PFSK-1 (cell line): ENCODE measurements at regions not wholly inside any gene's neighbourhood (a gene's known extent, or its start where the extent isn't known, plus 50 kb on each side); places are given as distances from the start of the nearest gene placed in this dataset.

Experiments
- FOXP2 ChIP-seq: optimal IDR thresholded peaks from 2 replicates; pipeline ENCODE3; 2011; ENCODE audit warnings: borderline replicate concordance, control low read depth, inconsistent platforms; ENCODE audit not compliant: insufficient read depth; ENCODE audit errors: extremely low read length, extremely low read depth
- POLR2AphosphoS5 ChIP-seq: IDR thresholded peaks from 2 replicates; pipeline ENCODE4 v1.6.1; 2012; ENCODE audit warnings: low read depth, mild to moderate bottlenecking, control low read depth, low read length, moderate library complexity
- REST ChIP-seq, 2 experiments: IDR thresholded peaks; 2 replicates each; pipeline versions ENCODE4 v1.6.1 to v1.8.0; 2011 to 2012; ENCODE audit warnings: low read depth in 2 of 2, low read length in 2 of 2, control low read depth in 1 of 2, inconsistent platforms in 1 of 2, mild to moderate bottlenecking in 1 of 2, moderate library complexity in 1 of 2; ENCODE audit not compliant: insufficient read depth in 1 of 2
- SIN3A ChIP-seq: IDR thresholded peaks from 2 replicates; pipeline ENCODE4 v1.6.1; 2012; ENCODE audit warnings: mild to moderate bottlenecking, low read length, moderate library complexity, borderline replicate concordance; ENCODE audit not compliant: insufficient read depth
- TAF1 ChIP-seq: IDR thresholded peaks from 2 replicates; pipeline ENCODE4 v1.6.1; 2012; ENCODE audit warnings: low read length, control low read depth, borderline replicate concordance; ENCODE audit not compliant: insufficient read depth

- TF ChIP-seq POLR2AphosphoS5 (no peak), REST (IDR thresholded peaks at IDR 0.05; ENCODE audit: insufficient read depth in 1 of 2, low read depth in 2 of 2, low read length in 2 of 2) (no peak), FOXP2 (no peak), SIN3A (no peak), TAF1 (no peak)
Measured at GRCh38 chr12:17591005-17591681, 498.9 kb downstream of the RERGL start.

GRCh38 chr12:17588968-17589367, 501.0 kb downstream of the RERGL start:
- TF ChIP-seq SIN3A (no peak), REST (IDR thresholded peaks at IDR 0.05; ENCODE audit: insufficient read depth in 1 of 2, low read depth in 2 of 2, low read length in 2 of 2) (no peak), FOXP2 (no peak)

- no peak for TF ChIP-seq REST (IDR thresholded peaks at IDR 0.05; ENCODE audit: insufficient read depth in 1 of 2, low read depth in 2 of 2, low read length in 2 of 2)
- TF ChIP-seq SIN3A = no peak
- TF ChIP-seq TAF1 = no peak
- no peak for TF ChIP-seq POLR2AphosphoS5
- TF ChIP-seq FOXP2 = no peak
Measured at GRCh38 chr12:17579205-17580026, 510.6 kb downstream of the RERGL start.

- TF ChIP-seq POLR2AphosphoS5 (no peak), FOXP2 (no peak), TAF1 (no peak), REST (IDR thresholded peaks at IDR 0.05; ENCODE audit: insufficient read depth in 1 of 2, low read depth in 2 of 2, low read length in 2 of 2) (no peak)
Measured at GRCh38 chr12:17577405-17577804, 512.6 kb downstream of the RERGL start.
